ENCODE measurements at regions not wholly inside any gene's neighbourhood (a gene's known extent, or its start where the extent isn't known, plus 50 kb on each side); places are given as distances from the start of the nearest gene placed in this dataset.
A peak's percentile ranks its signal among the peaks of the same experiment; 100 is the strongest.
"Not testable (repeated sequence)": the region's sequence is repeated elsewhere in the genome, so short reads cannot be mapped to it uniquely, and the experiment has no call there.

DNA sequence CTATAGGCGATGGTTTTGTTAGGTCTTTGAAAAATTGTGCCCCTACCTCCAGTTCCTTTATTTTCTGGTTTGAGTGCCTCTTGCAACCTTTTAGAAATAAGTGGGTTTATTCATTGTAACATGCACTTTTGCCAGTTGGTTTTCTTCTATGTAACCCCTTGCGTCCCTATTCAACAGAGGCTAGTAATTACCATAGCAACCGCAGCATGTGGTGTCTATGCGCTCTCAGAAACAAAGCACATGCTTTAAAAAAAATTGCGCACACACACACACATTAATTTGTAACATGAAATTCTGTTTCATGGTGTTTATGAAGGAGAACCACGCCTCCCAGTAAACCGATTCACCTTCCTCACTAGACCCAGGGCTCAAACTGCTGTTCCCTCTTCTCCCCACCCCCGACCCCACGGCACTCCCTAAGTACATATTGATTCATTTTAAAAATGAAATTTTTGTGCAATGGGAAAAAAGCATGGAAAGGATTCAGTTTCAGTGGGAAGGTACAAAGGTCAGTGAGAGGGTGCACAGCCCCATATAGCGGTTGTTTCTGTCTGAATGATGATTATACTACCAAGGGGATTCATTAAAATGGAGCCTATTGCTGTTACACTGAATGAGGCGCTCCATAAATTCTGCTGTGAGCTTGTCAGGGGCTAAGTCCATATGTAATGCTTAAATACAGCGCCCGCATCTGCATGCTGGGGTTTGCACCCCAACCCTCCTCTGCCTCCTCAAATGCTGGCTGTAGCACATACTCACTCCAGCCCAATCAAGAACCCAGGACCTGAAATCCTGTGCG, 206.9 kb downstream of the ICOS start:
- DNase-seq (ENCODE audit: low read depth), result no peak

DNA sequence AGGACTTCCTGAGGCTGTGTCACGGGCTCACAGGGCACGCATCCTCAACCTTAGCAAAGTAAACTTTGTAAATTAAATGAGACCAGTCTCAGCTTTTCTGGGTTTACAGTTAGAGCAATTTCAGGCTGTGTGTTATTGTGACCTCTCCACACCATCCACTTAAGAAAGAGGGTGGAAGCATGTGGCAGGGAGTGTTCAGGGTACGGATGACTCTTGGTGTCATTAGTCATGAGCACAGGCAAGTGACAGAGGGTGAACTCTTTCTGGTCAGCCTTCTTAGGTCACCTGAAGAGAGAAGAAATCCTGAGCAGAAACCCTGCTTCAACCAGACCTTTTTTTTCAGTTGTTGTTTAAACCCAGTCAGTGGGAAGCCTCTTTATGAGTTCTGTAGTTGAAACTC, 207.9 kb downstream of the ICOS start:
- no peak for DNase-seq (ENCODE audit: low read depth)

GRCh38 chr2:204145263-204145751, 208.7 kb downstream of the ICOS start:
- peak; percentile 66 for DNase-seq (ENCODE audit: low read depth)

GRCh38 chr2:204145791-204146190, 209.2 kb downstream of the ICOS start:
- no peak for DNase-seq (ENCODE audit: low read depth)

DNA sequence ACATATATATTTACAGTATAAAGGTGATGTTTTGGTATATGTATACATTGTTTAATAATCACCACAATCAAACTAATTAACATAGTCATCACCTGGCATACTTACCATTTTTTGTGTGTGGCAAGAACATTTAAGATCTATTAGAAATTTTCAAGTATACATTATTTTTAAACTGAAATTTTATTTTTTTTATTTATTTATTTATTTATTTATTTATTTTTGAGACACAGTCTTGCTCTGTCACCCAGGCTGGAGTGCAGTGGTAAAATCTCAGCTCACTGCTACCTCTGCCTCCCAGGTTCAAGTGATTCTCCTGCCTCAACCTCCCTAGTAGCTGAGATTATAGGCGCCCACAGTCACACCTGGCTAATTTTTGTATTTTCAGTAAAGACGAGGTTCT, 210.5 kb downstream of the ICOS start:
- not testable (repeated sequence) for DNase-seq (ENCODE audit: low read depth)

- DNase-seq (ENCODE audit: low read depth), result no peak
These were observed 214.2 kb downstream of the ICOS start for GRCh38 chr2:204150721-204151120.

DNA sequence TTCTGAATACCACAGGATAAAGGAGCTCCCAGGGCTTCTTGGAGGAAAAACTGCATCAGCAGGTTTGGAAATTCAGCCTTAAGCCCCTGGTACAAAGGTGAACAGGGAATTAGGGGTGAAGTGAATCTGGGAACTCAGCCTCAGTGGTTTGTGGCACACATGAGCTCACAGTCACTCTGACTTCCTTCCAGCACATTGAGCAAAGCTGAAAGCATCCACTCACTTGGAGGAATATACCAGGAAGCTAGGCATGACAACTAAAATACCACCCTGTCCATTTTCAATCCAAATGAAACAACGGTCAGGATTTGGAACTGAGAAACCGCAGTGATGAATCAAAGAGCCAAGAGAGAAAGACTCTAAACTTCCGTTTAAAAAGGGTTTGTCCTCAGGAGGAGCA, 216.1 kb downstream of the ICOS start:
- DNase-seq (ENCODE audit: low read depth), result no peak

DNA sequence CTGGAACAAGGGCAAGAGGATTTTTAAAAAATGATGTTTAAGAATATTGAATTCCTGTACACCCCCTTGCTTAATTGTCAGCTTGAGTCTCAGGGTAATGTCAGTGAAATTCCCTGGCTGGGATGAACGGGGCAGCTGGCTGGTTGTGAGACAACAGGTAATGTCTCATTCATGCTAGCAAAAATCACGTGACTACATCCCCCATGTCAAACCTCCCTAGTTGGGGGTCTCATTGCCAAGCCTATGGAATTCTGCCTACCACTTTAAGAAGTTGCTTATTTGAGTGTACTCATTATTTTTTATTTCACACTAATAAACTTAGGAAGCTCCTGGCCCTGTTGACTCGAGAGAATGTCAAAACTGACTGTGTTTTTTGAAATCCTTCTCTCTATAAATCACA, 218.3 kb downstream of the ICOS start:
- DNase-seq (ENCODE audit: low read depth), result no peak

GRCh38 chr2:204156456-204156855, 219.9 kb downstream of the ICOS start:
- DNase-seq (ENCODE audit: low read depth), result no peak

- no peak for DNase-seq (ENCODE audit: low read depth)
These were observed 221.1 kb downstream of the ICOS start for GRCh38 chr2:204157684-204158083.

GRCh38 chr2:204159526-204159925, 223.0 kb downstream of the ICOS start:
- no peak for DNase-seq (ENCODE audit: low read depth)

DNA sequence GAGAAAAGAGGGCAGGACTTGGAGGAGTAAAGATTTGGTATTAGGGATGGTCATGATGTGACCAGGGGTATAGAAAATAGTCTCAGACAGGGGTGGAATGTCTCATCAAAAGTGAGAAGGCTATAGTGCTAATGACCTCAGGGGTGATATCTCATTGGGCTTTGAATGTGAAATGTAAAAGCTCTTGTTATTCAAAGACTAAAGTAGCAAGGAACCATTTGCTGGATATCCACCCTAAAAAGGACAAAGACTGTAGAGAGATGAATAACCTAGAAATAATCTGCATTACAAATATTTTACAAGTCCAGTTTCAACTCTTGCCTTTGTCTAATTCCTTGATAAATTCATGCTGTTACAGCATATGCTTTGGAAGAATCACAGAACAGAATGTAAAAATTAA, 224.4 kb downstream of the ICOS start:
- no peak for DNase-seq (ENCODE audit: low read depth)

DNA sequence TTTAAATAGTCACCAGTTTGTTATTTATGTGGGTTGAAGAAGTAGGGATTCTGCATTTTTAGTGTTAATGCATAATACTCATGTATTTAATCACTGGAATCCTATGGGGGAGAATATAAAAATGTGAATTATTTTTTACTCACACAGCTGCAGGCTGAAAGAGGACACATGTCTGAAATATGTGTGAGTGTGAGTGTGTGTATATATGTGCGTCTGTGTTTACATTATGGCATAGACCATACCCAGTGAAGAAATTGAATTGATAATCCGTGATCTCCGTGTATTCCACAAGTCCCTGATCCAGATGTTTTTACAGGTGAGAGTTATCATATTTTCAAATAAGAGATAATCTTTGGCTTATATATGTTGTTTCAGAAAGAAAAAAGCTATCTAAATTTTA, 225.3 kb downstream of the ICOS start:
- DNase-seq (ENCODE audit: low read depth), result no peak

- DNase-seq (ENCODE audit: low read depth), result no peak
These were observed 230.4 kb downstream of the ICOS start for GRCh38 chr2:204166961-204167360.

DNA sequence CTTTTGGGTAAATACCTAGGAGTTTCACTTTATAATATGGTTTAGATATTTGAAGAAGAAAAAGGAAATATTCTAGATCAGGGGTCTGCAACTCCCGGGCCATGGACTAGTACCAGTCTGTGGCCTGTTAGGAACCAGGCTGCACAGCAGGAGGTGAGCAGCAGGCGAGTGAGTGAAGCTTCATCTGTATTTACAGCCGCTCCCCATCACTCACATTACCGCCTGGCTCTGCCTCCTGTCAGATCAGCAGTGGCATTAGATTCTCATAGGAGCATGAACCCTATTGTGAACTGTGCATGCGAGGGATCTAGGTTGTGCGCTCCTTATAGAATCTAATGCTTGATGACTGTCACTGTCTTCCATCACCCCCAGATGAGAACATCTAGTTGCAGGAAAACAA, 231.1 kb downstream of the ICOS start:
- DNase-seq (ENCODE audit: low read depth), result not testable (repeated sequence)

DNA sequence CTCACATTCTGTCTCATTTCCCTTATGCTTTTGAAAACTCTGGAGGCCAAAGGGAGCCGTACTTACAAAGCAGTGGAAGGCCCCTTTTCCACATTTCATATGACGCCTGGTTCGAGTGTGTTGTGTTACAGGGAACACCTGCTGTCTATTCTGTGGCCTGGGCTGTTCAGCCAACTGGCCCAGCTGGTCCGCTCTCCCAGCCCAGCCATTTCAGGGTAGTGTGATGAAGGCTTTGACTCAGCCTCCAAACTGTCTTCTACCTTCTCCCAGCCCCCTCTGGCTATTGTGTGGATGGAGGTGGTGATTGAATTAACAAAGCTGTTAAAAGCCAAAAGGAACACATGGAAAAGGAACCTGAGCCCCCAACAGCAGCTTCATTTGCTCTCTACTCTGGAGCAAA, 233.8 kb downstream of the ICOS start:
- DNase-seq (ENCODE audit: low read depth), result no peak

- no peak for DNase-seq (ENCODE audit: low read depth)
These were observed 235.0 kb downstream of the ICOS start for GRCh38 chr2:204171432-204172144.

GRCh38 chr2:204172145-204172600, 235.6 kb downstream of the ICOS start:
- DNase-seq (ENCODE audit: low read depth), result no peak

- no peak for DNase-seq (ENCODE audit: low read depth)
These were observed 237.5 kb downstream of the ICOS start for GRCh38 chr2:204174034-204174433.

GRCh38 chr2:204175552-204176271, 239.1 kb downstream of the ICOS start:
- peak; percentile 3 for DNase-seq (ENCODE audit: low read depth)

DNA sequence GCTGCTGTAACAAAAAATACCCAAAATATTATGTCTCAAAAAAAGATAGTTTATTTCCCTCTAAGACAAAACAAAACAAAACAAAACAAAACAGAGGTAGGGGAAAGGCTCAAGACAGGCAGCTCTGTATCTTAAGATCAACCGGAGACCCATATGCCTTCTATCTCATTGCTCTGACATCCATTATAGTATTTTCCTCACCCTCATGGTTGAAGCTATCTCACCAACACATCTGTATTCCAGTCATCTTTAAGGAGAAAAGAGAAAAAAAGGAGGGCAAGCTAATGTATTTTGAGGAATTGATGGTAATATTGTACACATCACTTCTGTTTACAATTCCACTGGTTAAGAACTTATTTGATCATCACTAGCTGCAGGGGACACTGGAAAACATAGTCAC, 239.7 kb downstream of the ICOS start:
- no peak for DNase-seq (ENCODE audit: low read depth)

DNA sequence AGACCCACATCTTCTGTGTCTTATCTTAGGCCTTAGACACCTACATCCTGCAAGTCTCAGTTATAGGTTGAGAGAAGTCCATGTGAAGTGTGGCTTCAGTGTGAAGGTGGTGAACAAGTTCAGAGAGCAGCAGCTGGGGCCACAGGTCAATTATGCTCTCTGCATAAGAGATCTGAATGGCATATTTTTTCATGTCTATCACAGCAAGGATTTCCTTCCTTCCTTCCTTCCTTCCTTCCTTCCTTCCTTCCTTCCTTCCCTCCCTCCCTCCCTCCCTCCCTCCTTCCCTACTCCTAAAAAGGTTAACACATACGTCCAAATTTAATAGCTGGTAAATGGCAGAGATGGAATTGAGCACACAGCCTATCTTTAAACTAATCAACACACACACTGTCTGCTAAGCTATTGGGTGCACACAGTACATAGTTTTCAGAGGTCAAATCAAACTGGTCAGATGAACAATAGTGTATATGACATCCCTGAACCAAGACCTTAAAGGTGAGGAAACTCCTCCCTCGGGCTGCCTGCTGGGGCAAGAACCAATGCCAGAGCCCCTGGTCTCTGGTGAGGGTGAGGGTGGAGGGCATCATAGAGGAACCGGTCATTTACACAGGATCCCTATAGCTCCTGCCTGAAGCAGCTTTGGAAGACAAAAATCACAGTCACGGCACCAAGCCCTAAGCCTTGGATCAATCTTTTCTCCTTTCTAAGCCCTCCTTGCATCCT, 240.9 kb downstream of the ICOS start:
- no peak for DNase-seq (ENCODE audit: low read depth)
